ENCODE measurements at regions not wholly inside any gene's neighbourhood (a gene's known extent, or its start where the extent isn't known, plus 50 kb on each side); places are given as distances from the start of the nearest gene placed in this dataset.
"Not testable (repeated sequence)": the region's sequence is repeated elsewhere in the genome, so short reads cannot be mapped to it uniquely, and the experiment has no call there.

DNA sequence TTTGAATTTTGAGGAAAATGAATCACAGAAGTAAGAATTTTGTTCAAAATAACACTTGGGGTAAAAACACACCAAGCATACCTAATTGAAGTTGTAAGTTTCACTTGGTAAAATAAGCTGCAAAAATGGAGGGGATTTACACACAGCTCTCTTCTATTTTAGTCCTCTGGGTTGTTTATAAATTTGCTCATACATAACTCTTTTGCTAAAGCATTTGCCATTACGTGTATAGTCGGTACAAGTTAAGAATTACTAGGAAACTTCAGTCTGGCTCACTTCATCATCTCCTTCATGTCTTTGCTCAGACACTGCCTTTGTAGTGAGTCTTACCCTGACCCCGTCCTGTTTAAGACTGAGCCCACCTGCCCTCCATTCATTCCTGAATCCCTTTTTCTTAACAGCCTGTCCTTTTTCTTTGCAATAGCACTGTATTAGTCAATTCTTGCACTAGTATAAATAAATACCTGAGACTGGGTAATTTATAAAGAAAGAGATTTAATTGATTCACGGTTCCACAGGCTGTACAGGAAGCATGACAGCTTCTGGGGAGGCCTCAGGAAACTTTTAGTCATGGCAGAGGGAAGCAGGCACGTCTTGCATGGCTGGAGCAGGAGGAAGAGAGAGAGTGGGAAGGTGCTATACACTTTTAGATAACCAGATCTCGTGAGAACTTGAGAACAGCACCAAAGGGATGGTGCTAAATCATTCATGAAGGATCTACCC, 451.1 kb downstream of the PCNX1 start:
- peaks cover 21% of the 10 kb centered on the region for H3K36me3 Mint-ChIP-seq
- H3K27ac Mint-ChIP-seq: peak overlapping the region; percentile 72
- H3K4me1 Mint-ChIP-seq (ENCODE audit: low read depth): peaks cover 52% of the 10 kb centered on the region
- H3K9me3 Mint-ChIP-seq (ENCODE audit: low read depth): peaks cover 10% of the 10 kb centered on the region
- no peaks in the 10 kb centered on the region for H3K27me3 Mint-ChIP-seq
- H3K4me3 Mint-ChIP-seq: no peak overlapping the region

DNA sequence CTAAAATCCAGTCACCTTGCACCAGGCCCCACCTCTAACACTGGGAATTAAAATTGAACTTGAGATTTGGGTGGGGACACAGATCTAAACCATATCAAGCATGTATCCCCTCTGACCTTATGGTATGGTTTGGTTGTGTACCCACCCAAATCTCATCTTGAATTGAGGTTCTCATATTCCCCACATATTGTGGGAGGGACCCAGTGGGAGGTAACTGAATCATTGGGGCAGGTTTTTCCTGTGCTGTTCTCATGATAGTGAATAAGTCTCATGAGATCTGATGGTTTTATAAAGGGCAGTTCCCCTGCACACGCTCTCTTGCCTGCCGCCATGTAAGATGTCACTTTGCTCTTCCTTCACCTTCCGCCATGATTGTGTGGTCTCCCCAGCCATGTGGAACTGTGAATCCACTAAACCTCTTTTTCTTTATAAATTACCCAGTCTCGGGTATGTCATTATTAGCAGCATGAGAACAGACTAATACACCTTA, 451.7 kb downstream of the PCNX1 start:
- Mint-ChIP-seq H3K36me3 (peaks cover 15% of the 10 kb centered on the region), H3K9me3 (ENCODE audit: low read depth) (peaks cover 10% of the 10 kb centered on the region), H3K27ac (peak overlapping the region; percentile 25), H3K4me1 (ENCODE audit: low read depth) (peaks cover 55% of the 10 kb centered on the region)
- not testable (repeated sequence) for H3K27me3 Mint-ChIP-seq, H3K4me3 Mint-ChIP-seq

DNA sequence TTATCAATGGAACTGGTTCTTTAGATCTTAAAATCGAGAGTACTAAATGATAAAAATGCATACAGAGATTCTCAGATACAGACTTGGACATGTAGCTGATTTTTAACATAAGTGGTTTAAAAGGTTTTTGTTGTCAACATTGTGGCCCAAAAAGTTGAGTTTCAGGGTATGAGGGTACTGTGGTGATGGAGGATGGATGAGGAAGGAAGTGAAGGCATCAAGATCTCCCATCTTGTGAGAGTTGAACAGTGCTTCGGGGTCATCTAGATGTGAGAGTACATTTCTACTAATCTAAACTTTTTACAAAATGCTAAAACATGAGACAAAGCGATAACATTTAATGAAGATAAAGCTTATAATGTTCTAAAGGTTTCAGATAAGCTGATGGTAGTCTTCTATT, 452.6 kb downstream of the PCNX1 start:
- H3K36me3 Mint-ChIP-seq: peaks cover 18% of the 10 kb centered on the region
- no peaks in the 10 kb centered on the region for H3K27me3 Mint-ChIP-seq

DNA sequence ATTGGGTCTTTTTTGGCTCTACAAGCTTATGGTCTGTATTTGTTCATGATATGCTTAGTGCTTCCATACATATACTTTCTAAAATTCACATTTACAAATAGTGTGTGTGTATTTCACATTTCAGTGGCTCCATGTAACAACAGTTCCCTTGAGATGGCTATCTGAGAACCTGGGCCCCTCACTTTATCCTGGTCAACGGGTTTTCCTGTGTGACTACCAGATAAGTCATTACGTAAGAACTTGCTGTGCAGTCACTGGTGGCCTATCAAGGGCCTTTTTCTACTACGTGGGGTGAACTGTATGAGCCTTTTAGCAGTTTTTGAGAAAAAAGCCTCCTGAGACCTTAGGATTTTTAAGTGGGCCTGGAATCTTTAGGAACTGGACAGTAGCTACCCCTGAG, 454.1 kb downstream of the PCNX1 start:
- peaks cover 53% of the 10 kb centered on the region for H3K4me1 Mint-ChIP-seq (ENCODE audit: low read depth)
- no peak overlapping the region for H3K27ac Mint-ChIP-seq
- H3K9me3 Mint-ChIP-seq (ENCODE audit: low read depth): peaks cover 10% of the 10 kb centered on the region
- H3K4me3 Mint-ChIP-seq: no peak overlapping the region
- peaks cover 18% of the 10 kb centered on the region for H3K36me3 Mint-ChIP-seq
- H3K27me3 Mint-ChIP-seq: no peaks in the 10 kb centered on the region

More for the DNA sequence above, 452.6 kb downstream of the PCNX1 start:
- Mint-ChIP-seq H3K4me1 (ENCODE audit: low read depth) (peaks cover 59% of the 10 kb centered on the region), H3K9me3 (ENCODE audit: low read depth) (peaks cover 10% of the 10 kb centered on the region), H3K27ac (no peak overlapping the region), H3K4me3 (no peak overlapping the region)

DNA sequence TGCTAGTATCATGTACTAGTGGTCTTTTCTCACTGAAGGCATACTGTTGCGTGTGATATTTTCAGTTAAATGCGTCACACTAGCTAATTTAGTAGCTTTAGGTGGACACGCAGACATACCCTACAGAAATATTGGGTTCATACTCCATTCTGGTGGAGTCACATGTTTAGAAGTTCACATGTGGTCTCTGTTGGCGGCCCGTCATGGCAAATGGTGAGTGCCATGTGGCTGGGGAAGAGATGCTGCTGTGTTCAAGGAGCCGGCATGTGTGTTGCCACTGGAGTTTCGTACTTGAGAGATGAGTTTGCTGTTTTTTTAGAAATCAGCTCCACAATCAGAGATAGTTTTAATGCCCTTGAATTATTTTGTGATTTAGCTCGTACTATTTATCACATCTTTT, 454.6 kb downstream of the PCNX1 start:
- Mint-ChIP-seq H3K36me3 (peaks cover 20% of the 10 kb centered on the region), H3K9me3 (ENCODE audit: low read depth) (peaks cover 10% of the 10 kb centered on the region), H3K27me3 (no peaks in the 10 kb centered on the region), H3K4me1 (ENCODE audit: low read depth) (peaks cover 53% of the 10 kb centered on the region), H3K4me3 (no peak overlapping the region), H3K27ac (no peak overlapping the region)

DNA sequence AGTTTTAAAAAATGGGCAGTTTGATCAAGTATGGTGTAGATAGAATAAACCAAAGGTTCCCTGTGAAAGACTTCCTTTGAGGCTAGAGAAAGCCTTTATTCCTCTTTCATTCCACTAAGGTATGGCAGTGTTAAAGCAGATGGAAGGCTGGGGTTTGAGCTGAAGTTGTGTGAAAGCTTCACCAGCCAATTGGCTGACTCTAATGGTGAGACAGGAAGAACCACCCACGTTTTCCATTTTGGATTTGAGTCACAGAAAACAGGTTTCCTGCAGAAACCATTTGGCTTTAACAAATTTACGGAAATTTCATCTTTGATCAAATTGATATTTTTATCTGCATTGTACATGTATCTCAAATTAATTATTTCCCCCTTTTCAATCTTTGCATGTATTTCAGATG, 455.0 kb downstream of the PCNX1 start:
- Mint-ChIP-seq H3K4me1 (ENCODE audit: low read depth) (peaks cover 53% of the 10 kb centered on the region), H3K27me3 (no peaks in the 10 kb centered on the region), H3K9me3 (ENCODE audit: low read depth) (peaks cover 10% of the 10 kb centered on the region), H3K4me3 (no peak overlapping the region), H3K36me3 (peaks cover 21% of the 10 kb centered on the region), H3K27ac (no peak overlapping the region)

DNA sequence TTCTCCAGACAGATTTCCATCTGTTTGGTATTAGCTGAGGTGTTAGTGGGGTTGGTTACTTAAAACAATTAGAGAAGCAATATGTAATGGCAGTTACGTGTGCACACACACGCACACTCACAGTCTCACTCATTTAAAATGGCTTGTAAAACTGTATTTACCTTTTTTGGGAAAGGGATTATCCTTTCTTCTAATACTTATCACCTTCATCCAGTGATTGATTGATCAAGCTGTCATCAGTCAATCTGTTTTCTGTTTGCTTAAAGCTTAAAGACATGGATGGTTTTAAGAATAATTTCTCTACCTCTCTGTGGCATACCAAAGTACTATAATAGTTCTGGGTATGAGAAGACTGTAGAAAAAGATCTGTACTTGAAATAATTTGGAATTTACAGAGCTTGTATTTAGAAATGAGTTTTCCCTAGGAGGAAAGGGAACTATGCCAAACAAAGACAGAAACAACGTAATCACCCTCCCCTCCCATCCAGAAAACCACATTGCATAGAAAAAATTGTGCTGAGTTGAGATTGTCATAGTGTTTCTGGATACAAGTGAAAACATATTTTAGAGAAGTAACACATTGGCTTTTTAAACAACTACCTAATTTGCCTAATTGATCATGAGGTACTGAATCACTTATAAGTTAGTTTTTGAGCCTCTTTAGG, 455.8 kb downstream of the PCNX1 start:
- Mint-ChIP-seq H3K4me1 (ENCODE audit: low read depth) (peaks cover 51% of the 10 kb centered on the region), H3K36me3 (peaks cover 21% of the 10 kb centered on the region), H3K27ac (peak overlapping the region; percentile 19), H3K9me3 (ENCODE audit: low read depth) (peaks cover 10% of the 10 kb centered on the region), H3K27me3 (no peaks in the 10 kb centered on the region), H3K4me3 (no peak overlapping the region)

DNA sequence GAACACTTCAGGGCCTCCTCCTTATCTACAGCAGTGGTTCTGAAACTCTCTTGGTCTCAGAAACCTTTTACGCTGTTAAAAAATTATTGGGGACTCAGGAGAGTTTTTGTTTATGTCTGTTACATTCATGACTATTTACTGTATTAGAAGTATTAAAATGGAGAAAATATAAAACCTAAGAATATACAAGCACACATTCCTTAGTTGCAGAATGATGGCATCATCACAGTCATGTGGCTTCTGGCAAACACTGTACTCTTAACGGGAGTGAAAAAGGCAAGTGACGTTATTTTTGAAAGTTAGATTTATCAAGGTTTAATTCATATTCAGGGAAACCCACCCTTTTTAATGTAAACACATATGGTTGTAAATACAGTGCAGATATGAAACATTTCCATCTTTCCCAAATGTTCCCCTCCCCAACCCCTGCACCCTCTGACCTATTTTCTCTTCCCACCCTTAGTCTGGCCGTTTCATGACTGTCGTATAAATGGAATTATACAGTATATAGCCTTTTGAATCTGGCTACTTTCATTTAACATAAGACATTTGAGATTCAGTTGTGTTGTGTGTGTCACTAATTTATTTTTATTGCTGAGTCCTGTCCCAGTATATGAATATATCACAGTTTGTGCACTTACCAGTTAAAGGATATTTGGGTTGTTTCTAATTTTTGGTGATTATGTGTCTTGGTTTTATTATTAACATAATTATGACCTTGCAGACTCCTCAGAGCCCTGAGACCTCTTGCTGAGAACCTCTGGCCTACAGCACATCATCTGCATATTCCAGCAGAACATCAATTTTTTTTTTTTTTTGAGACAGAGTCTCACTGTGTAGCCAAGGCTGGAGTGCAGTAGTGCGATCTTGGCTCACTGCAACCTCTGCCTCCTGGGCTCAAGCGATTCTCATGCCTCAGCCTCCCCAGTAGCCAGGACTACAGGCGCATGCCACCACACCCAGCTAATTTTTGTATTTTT, 457.0 kb downstream of the PCNX1 start:
- peaks cover 12% of the 10 kb centered on the region for H3K36me3 Mint-ChIP-seq
- H3K9me3 Mint-ChIP-seq (ENCODE audit: low read depth): peaks cover under 1% of the 10 kb centered on the region
- peaks cover 39% of the 10 kb centered on the region for H3K4me1 Mint-ChIP-seq (ENCODE audit: low read depth)

DNA sequence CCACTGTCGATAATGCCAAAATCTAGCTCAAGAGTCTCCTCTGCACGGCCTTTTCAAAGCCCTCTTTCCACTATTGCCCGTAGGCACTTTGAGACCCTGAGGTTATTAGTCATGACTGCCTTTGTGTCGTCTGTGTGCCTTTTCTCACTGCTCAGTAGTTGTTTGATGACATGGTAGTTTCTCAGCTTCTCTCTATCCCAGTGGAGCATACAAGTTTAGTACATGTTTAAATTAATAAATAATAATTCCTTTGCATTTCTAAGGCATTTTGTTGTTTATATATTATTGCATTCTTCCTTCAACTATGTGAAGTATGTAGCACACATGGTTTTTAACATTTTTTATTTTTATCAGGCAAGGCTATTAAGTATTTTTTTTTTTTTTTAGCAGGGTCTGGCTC, 458.1 kb downstream of the PCNX1 start:
- no peaks in the 10 kb centered on the region for H3K9me3 Mint-ChIP-seq (ENCODE audit: low read depth)
- H3K4me1 Mint-ChIP-seq (ENCODE audit: low read depth): peaks cover 32% of the 10 kb centered on the region
- no peak overlapping the region for H3K27ac Mint-ChIP-seq
- H3K27me3 Mint-ChIP-seq: no peaks in the 10 kb centered on the region
- H3K4me3 Mint-ChIP-seq: no peak overlapping the region
- H3K36me3 Mint-ChIP-seq: peaks cover 10% of the 10 kb centered on the region

More for the DNA sequence above, 457.0 kb downstream of the PCNX1 start:
- no peak overlapping the region for H3K4me3 Mint-ChIP-seq
- no peak overlapping the region for H3K27ac Mint-ChIP-seq
- no peaks in the 10 kb centered on the region for H3K27me3 Mint-ChIP-seq

DNA sequence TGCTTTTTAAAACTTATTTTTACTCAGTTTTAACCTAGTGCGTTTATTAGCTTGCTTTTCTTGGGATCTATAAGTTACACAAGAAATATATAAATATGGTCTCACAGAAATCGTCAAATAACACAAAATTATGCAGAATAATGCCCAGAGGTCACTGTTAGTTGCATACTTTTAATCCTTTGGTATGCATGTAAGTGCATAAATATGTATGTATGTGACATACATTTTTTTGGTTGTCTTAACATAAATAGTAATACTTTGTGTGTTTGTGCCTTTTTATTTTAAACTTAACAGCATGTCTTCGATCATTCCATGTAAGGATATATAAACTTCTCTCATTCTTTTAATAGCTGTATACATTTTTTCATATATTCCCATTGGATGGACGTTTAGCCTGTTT, 459.6 kb downstream of the PCNX1 start:
- Mint-ChIP-seq H3K27me3 (no peaks in the 10 kb centered on the region), H3K4me1 (ENCODE audit: low read depth) (peaks cover 33% of the 10 kb centered on the region), H3K36me3 (peaks cover 10% of the 10 kb centered on the region), H3K9me3 (ENCODE audit: low read depth) (no peaks in the 10 kb centered on the region), H3K27ac (no peak overlapping the region), H3K4me3 (no peak overlapping the region)

DNA sequence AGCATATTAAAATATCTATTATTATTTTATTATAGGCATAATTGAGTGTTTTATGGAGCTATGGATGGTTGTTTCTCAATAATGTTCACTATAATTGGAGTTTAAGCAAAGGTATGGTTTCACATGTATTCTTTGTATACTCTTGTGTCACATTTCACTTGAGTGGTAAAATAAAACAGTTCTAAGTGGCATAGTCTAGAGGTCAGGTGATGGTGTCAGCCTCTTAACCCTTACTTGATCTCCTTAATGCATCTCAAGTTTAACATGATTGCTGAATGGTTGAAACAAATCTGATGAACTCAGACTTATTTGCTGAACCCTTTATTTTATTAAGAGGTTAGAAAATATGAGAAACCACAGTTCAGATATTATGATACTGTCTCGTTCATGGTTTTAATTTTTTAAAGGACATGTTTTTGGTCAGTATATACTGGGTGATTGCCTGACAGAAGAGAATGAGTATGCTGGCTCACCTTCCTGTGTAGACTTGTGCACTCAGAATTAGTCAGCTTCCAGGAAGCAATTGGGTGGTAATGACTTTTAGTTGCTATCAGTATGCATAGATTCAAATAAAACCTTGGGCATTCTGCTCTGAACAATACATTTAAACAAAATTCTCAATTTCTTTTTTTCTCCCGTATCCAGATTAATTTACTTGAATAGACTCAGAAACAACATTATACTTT, 464.6 kb downstream of the PCNX1 start:
- peak overlapping the region; percentile 50 for H3K27ac Mint-ChIP-seq

DNA sequence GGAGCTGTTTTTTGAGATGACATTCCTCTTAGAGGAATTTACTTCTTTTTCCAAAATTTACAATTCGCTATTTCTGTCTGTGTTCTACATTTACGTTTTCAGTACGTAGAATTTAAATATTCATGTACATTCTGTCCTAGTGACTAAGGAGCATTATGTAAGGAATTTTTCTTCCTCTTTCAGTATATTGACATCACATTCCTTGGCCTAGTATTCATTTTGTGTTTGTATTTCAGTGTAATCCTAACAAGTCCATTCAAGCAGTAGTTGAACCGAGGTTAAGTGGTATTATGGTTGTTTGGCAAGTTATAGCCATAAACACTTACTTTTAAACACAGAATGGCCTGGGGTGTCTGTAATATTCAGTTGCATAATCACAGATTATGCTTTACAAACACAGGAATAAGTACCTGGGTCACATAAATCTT, 465.2 kb downstream of the PCNX1 start:
- Mint-ChIP-seq H3K27me3 (no peaks in the 10 kb centered on the region), H3K36me3 (peaks cover 10% of the 10 kb centered on the region), H3K27ac (peak overlapping the region; percentile 50), H3K9me3 (ENCODE audit: low read depth) (no peaks in the 10 kb centered on the region), H3K4me1 (ENCODE audit: low read depth) (peaks cover 29% of the 10 kb centered on the region), H3K4me3 (peak overlapping the region; percentile 25)

More for the DNA sequence above, 464.6 kb downstream of the PCNX1 start:
- Mint-ChIP-seq H3K4me1 (ENCODE audit: low read depth) (peaks cover 29% of the 10 kb centered on the region), H3K9me3 (ENCODE audit: low read depth) (no peaks in the 10 kb centered on the region), H3K36me3 (peaks cover 11% of the 10 kb centered on the region), H3K4me3 (peak overlapping the region; percentile 25), H3K27me3 (no peaks in the 10 kb centered on the region)

DNA sequence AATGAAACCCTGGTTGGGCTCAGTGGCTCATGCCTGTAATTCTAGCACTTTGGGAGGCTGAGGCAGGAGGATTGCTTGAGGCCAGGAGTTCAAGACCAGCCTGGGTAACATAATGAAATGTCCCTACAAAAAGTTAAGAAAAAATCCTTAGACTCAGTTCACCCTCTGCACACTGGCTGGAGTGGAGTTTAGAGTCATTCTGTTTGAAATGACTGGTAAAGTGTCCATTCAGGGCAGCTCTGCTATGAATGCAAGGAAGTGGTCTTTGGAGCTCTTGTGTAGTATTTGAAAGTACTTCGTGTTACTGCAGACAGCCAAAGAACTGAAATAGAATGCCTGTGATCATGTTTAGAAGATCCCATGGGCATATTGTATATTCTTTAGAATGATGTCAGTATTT, 466.5 kb downstream of the PCNX1 start:
- no peaks in the 10 kb centered on the region for H3K27me3 Mint-ChIP-seq
- peaks cover 16% of the 10 kb centered on the region for H3K36me3 Mint-ChIP-seq
- H3K4me3 Mint-ChIP-seq: no peak overlapping the region
- H3K9me3 Mint-ChIP-seq (ENCODE audit: low read depth): peaks cover 6% of the 10 kb centered on the region
- no peak overlapping the region for H3K27ac Mint-ChIP-seq
- H3K4me1 Mint-ChIP-seq (ENCODE audit: low read depth): peaks cover 41% of the 10 kb centered on the region

DNA sequence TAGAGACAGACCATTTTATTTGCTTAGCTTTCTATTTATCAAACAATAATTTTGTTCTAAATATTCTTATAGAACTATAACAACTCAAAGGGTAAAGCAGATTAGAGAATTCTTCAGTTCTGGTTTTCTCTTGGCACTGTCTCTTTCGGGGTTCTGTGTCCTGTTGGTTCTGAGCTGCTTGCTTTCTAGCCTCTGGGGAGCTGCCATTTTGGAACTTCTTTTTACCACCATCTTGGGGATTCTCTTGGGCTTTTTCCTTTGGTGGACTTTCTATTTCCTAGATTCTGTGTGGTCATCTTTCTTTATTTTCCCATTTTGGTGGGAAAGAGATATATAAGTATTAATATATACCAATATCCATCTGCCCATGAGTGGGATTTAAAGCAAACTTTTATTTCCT, 467.7 kb downstream of the PCNX1 start:
- no peaks in the 10 kb centered on the region for H3K27me3 Mint-ChIP-seq
- no peak overlapping the region for H3K4me3 Mint-ChIP-seq
- H3K9me3 Mint-ChIP-seq (ENCODE audit: low read depth): peaks cover 6% of the 10 kb centered on the region
- peaks cover 44% of the 10 kb centered on the region for H3K4me1 Mint-ChIP-seq (ENCODE audit: low read depth)
- peaks cover 22% of the 10 kb centered on the region for H3K36me3 Mint-ChIP-seq
- H3K27ac Mint-ChIP-seq: no peak overlapping the region
